Right lobe of liver (tissue), 4 donors: ENCODE measurements at regions not wholly inside any gene's neighbourhood (a gene's known extent, or its start where the extent isn't known, plus 50 kb on each side); places are given as distances from the start of the nearest gene placed in this dataset.

Experiments
- CTCF ChIP-seq, 4 donors: fragments of 200-600 bp in 3 of 4; fragments of 450-650 bp in 1 of 4; IDR thresholded peaks; one replicate each; pipeline versions ENCODE4 v1.5.1 to v1.8.0; 2016 to 2022; ENCODE audit warnings: antibody characterized with exemption in 4 of 4, mild to moderate bottlenecking in 2 of 4
- POLR2A ChIP-seq: fragments of 450-650 bp; IDR thresholded peaks from one replicate; pipeline ENCODE4 v1.6.1; 2017; ENCODE audit warnings: antibody characterized with exemption, mild to moderate bottlenecking
- donor health status: DM: no; HTN: no; CAD: no.
- donor health status: DM: no; HTN: no; CAD: no.
- donor health status: DM: no; HTN: yes; CAD: no.

GRCh38 chr6:9085709-9086070 lies 650.3 kb upstream of the SLC35B3 start:
- TF ChIP-seq CTCF (IDR thresholded peaks at IDR 0.05), result no peak
- no peak for TF ChIP-seq POLR2A
